HG02588 (cell line): ENCODE measurements at regions not wholly inside any gene's neighbourhood (a gene's known extent, or its start where the extent isn't known, plus 50 kb on each side); places are given as distances from the start of the nearest gene placed in this dataset.

Experiments used
- ATAC-seq: cut with Tn5 transposase; IDR thresholded peaks from one replicate; pipeline ENCODE4 v1.9.1; 2021; ENCODE audit warnings: mild to moderate bottlenecking, moderate library complexity; ENCODE audit not compliant: unreplicated experiment

DNA sequence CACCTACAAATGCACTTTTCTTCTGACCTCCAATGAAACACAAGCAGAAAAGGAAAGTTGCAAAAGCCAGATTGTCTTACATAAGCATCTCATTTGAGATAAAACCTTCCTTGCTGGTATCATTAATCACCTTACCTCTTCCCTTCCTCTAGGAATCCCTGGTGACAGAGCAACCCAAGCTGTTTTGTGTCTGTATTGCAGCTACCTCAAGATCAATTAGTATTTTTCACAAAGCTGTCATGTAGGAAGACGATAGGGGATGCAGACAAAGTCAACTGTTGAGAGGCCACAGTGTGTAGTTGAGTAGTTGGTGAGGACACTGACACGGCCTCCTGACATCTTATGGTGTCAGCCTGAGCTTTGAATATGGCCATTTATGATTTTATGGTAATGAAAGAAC is 339.1 kb upstream of the SLC10A2 start:
- ATAC-seq, result no peak

DNA sequence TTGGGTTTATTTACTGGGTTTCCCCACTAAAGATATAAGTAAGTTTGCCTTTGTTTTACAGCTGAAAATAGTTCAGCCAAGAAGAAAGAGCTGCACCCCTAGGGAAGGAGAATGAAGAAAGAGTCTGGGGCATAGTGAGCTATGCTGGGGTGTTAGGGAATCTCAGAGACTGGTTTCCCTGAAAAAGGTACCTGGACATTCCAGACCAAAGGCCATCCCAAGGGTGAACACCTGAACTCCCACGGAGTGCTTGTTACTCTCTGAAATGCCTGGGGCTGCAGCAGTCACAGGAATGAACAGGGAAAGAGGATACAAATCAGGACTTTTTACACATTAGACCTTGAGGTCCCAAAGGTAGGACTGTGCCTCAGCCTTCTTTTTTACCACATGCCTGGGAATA is 337.6 kb upstream of the SLC10A2 start:
- ATAC-seq, result no peak

DNA sequence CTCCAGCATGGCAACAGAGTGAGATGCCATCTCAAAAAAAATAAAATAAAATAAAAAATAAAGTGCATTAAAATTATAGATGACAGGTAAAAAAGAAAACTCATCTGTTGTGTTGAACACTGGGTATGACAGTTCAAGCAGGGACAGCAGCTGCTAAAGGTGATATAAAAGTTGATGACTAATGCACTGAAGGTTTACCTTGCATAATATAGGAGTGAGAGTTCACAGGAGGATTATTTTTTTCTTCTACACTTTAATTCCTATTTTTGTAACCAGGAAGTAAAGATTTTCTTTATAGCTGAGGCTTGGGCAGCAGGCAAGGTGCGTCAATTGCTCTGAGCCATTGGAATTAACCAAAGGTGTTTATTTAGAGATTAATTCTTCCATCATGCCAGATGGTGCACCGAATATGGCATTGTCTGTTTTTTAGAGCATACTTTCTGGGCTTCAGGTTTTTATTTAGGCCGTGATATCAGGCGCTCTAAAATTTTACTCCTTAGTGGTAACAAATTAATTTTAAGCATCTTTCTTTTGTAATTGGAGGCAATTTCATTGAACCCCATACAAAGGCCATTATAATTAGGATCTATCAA is 337.0 kb upstream of the SLC10A2 start:
- no peak for ATAC-seq

DNA sequence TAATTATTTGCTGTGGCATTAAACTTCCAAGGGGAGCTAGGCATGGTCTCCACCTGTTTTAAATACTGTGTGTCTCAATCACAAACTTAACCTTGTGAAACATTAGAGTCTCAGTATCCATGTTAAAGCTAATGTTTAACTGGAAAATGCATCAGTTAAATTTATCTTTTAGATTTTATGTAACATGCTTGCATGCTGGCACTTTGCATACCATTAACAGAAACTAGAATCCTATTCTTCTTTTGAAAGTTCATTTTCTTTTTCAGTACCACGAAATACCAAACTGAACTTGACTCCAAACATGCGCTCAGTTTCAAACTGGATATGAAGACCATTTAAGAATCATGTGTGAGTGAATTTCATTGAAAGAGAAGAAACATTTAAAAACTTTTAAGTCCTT is 328.9 kb upstream of the SLC10A2 start:
- ATAC-seq, result peak; percentile 54

DNA sequence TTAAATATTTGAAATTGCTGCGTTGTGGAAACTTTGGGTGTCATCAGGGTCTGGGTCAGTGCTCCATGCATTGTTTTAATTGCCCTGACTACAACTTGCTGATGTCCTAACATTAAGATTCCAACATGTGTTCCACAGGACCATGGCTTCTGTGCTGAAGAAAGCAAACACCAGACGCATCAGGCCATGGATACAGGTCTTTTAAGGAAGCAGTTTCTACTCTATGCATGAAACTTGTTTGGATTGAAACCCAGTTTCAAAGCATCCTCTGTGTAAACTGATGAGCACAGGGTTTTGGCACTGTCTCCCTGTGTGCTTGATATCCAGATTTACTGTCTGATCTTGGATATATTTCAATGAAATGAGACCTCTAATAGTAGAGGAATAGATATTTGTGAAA is 328.4 kb upstream of the SLC10A2 start:
- ATAC-seq, result no peak

DNA sequence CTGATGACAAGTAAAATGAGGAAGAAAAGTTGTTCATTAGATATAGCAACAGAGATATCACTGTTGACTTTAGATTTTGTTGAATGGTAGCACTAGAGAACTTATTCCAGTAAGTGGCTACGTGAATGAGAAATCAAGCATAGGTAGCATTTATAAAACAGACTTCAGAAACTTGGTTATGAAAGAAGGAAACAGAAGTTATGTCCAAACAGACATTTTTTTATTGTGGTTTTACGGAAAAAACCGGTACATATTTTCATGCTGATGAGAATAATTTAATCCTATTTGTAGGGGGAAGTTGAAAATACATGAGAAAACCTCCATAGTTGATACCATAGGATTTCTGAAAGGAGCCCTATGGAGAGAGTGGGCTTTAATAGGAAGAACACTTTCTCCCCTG is 325.7 kb upstream of the SLC10A2 start:
- no peak for ATAC-seq

DNA sequence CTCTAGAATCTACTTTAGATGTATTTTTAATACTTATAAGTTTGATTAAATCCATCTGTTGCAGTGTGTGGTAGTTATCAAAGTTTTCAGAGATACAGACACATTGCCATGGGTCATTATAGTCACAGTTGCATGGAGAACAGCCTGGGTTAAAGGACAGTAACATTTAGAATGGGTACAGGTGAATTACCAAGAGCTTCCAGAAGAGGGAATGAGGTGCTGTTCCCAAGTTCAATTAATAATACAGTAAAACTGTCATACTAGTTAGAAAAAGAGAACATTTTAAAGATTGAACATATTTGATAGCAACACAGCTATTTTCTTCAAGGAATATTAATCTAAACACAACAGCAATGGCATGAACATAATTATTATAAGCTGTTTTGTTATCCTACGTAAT is 322.6 kb upstream of the SLC10A2 start:
- ATAC-seq, result no peak

DNA sequence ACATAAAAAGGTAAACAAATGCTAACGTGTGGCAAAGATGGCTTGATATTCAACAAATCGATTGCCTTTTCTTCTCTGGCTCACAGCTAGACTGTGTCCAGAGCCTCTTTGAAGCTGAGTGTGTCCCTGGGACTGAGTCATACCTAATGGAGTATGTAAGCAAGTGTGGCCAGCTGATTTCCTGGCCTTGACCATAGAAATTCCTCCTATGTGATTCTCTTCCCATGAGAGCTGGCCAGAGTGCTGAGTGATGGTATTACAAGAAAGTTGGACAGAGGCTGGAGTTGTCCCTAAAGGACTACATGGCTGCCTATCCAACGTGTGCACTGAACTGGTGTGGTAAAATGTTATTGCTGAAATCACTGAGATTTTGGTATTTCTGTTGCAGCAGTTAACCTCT is 320.1 kb upstream of the SLC10A2 start:
- ATAC-seq, result no peak

DNA sequence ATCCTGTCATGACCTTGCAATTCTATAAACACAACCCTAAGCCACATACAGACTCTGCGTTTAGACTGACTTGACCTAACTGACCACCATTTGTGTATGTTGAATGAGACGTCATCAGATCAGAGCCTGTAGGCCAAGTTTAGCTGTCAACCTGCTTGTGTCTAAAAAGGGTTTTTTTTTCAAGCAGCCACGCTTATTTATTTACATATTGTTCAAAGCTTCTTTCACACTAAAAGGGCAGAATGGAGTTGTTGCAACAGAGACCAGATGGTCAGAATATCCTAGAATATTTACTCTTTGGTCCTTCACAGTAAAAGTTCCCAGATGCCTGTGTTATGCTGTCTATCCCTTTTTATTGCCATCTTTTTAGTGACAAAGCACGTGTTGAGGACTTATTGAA is 307.7 kb upstream of the SLC10A2 start:
- no peak for ATAC-seq

DNA sequence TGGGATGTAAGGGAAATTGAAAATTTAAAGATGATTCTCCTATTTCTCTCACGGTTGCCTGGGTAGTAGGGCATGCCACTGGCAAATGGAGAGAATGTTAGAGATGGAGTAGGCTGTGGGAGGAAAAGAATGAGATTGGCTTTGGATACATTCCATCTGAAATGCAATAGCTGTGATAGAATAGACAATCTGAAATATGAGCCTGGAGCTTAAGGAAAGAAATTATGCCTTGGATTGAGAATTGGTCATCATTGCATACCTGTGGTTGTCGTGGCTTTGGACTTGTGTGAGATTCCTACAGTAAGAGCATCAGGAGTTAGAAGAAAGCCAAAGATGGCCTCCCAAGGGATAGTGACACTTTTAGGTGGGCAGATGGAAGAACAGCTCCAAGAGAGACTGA is 305.1 kb upstream of the SLC10A2 start:
- ATAC-seq, result no peak

DNA sequence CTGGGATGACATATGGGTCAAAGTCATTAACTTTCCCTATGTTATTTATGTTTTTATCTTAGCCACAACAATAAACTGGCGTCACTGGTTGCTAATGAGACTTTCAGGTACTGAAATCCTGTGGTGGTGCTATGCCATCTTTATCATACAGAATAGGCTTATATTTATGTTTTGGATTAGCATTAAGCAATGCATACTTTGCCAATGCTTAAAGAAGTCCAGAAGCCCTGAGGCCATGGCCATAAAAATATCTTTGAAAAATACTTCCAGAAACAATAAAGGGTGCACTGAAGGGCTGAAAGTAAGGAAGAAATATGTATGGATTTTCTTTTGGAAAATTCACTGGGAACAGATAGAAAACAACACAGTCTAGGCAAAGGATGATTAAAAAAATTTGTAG is 304.6 kb upstream of the SLC10A2 start:
- no peak for ATAC-seq

DNA sequence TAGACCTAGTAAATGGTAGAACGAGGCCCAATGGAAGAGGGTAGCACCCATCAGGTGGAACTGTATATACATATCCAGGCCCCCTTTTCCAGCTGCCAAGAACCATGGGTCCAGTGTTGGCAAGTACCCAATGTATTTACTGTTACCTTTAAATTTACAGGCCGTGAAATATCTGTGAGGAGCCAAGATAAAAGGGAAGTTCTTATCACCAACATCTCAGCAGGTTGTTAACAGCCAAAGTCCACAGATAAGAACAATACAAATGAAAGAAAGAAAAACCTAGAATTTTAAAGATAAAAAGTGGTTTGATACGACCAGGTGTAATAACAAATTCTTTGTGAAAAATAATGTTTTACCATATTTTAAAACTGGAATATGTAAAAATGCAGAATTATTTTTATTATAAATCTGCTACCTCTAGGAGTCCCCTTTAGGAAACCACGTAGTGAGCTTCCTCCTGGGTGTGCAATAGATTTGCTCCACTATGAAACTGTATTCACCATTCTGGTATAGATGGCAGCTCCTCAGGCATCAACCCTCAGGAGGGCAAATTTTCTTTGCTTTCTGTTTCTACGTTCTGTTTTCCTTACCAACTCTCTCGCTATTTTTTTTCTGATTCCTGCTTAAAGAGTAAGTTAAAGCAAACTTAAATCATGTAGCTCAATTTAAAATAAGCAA is 292.2 kb upstream of the SLC10A2 start:
- ATAC-seq, result no peak

DNA sequence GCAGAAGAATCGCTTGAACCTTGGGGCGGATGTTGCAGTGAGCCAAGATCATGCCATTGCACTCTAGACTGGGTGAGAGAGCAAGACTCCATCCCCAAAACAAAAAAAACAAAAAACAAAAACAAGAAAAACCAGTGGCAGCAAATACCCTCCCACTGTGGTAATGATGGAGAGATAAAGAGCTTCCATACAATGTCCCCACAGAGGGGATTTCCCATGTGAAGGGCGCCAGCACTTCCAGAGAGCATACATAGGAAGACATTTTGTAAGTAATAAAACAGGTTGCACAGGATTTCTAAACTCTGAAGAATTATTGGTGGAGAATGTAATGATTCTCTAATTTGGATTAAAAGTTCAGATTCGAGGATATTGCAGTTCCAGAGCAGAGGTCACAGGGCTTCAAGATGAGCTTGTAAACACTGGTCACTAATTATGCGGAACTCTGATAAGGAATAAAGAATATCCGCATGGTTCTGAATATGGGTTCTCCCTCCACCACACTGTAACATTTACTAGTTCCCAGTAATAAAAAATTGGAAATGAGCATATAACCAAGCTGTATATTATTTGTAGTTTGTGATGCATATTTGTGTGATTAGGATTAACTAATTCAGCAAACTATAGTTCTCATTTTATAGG is 290.1 kb upstream of the SLC10A2 start:
- ATAC-seq, result no peak

DNA sequence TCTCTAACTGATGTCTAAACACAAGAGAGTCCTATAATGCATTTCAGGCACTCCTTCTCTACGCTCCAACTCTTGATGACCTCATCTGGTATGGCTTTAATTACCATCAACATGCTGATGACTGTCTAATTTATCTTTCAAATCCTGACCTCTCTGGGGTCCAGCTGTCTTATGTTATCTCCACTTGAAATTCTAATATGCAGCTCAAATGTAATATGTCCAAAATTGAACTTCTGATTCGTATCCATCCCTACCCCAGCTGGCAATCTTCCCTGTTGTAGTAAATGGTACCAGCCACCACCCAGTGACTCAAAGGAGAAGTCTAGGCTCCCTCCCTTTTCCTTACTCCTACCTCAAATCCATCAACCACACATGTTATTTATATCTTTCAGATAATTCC is 288.0 kb upstream of the SLC10A2 start:
- no peak for ATAC-seq

DNA sequence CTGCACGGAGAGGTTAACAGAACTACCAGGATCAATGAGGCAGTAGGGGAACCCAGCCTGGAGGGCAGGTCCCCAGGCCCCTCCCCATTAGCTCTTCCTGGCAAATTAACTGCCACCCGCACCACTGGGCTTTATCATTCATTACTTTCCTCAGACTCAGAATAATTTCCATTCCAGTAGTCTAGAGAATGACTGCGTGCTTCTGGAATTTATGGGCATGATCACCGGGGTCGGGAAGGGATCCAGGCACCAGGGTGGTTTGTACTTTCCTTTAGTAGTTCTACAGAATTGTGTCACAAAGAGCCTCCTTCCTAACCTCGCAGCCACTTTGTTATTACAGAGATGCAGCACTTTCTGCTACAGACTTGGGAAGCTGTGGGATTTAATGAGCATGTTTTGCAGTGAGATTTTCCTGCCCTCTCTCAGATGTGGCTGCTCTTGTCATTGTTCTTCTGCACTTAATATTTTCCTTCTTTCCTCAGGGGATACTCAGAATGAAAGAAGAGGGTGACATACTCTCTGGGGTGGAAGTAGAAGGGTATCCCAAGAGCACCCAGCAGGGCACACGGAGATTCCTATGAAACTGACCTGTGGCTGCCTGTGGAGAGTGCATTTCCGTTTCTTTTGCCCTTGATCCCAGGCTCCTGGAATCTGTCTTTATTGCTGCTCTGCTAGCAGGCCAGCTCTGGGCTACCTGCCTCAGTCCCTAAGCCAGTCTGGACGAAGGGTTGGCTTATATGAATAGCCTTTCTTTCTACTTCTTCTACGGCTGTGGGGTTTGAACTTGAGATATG is 285.0 kb upstream of the SLC10A2 start:
- ATAC-seq, result no peak

DNA sequence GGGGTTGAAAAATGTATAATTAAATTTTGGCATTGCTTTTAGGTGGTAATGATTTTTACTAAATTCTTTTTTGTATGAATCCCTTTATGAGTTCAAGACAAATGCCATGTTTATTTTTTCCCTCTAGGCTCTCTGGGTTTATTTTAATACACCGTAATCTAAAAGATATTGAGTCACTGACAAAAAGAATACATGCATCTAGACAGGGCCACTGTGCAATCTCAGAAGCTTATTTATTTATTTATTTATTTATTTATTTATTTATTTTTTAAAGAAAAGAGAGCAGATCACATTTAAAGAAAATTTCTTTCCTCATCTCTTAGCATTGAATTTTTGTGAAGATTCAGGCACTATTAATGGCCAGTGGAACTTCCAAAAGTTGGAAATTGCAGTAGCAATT is 283.9 kb upstream of the SLC10A2 start:
- no peak for ATAC-seq

DNA sequence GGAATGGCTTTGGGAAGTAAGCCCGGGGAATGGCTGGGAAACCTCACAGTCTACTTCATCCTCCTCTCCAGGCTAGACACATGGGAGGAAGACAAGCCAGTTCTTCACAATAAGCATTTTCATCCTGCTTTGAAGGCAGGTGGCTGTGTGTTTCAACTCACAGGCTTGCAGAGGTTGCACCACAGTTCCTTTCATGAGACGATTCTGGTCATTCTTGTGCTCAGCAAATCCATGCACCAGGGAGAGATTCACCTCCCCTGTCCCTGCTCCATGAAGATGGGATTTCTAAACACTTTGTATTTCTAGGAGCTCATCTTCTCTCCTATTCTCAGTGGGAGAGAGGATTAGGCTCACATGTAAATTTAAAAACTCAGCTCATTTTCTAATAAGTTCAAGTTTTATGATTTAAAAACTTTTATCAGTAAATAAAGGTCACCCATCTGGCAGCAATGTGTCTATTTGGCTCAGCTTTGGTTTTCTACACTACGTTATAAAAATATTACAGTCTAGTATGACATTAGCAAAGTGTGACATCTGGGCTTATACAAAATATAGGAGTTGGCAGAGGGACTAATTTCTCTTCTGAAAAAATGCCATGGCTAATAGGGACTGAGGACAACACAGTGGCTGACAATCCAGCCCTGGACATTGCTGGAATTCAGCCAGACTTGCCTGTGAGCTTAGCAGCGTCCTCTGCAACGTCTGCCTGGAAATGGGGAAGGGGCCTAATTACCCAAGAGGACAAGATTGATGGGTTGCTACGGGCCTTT is 283.2 kb upstream of the SLC10A2 start:
- no peak for ATAC-seq

DNA sequence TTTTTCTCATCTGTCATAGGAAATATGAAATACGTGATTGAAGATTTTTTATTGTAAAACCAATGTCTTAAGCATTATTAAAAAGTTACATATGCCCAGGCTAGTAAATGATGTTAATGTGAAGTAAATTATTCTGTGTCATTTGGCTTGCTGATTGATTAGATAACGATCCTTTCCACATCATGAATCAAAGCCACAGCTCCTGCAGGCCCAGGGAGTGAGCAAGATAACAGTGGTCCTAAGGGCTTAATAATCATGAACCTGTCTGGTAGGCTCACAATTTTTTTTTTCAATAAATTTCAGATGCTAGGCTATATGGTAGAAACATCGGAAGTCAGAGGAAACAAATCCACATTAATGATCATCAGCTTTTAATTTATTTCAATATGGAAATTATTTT is 269.0 kb upstream of the SLC10A2 start:
- no peak for ATAC-seq

DNA sequence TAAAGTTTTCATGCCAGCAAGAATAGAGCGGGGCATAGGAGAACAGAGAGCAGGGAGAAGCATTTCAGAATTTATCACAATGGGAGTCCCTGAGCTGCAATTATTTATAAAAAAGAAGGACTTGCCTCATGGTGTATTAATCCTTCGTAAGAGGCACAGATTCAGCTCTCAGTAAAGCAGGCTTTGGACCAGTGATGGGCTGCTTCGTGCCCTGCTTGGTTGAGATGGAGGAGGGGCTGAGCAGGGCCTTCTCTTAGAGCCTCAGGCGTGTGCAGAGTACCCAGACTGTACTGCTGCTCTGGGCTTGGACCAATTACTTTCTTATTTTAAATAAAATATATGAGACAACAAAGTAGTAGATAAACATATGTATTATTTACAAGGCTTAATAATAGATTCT is 265.7 kb upstream of the SLC10A2 start:
- no peak for ATAC-seq

DNA sequence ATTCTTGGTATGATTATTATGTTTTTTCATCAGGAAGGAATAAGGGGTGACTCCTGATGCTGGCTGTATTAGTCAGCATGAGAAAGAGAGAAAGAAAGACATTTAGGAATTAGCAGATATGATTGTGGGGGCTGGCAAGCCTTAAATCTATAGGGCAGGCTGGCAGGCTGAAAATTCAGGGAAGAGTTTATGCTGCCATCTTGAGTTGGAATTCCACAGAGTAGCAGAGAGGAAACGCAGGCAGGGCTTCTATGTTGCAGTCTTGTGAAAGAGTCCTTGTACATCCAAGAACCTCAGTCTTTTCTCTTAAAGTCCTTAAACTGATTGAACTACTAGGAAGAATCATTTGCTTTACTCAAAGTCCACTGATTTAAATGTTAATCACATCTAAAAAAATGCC is 262.7 kb upstream of the SLC10A2 start:
- ATAC-seq, result no peak

DNA sequence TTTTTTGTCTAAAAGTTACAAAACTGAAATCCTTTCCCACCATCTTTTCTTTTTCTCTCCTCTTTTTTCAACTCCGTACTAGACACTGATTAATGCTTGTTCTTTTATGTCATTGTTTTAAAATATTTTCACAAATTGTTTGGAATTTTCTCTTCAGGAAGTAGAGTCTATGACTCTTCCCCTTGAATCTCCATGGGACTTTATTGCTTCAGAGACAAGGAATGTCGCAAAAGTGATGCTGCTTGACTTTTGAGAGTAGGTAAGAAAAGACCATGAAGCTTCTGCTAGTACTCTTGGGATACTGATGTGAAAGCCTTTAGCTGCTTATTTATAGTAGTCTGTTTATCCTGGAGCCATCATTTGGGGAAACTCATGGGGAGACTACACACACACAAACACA is 260.1 kb upstream of the SLC10A2 start:
- no peak for ATAC-seq
